HG03064 (cell line): ENCODE measurements at regions not wholly inside any gene's neighbourhood (a gene's known extent, or its start where the extent isn't known, plus 50 kb on each side); places are given as distances from the start of the nearest gene placed in this dataset.

Source experiments
- ATAC-seq: cut with Tn5 transposase; IDR thresholded peaks from one replicate; pipeline ENCODE4 v1.9.1; 2021; ENCODE audit warnings: low read depth; ENCODE audit not compliant: unreplicated experiment

DNA sequence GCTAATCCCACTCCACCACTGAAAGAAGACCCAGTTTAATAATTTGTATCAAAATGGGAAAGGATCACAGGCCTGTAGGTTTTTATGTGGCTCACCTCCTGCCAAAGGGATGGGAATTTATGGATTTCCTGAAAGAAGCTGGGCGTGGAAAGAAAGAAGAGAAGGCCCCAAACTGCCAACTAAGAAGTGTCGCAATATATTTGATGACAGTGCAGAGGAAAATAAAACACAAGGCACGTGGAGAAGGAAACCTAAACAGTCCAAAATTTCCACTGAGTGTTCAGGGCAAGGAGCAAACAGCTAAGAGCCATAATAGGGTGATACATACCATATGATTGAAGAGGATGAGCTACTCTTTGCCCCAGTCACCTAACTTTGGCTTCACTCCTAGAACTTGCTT, 667.2 kb downstream of the GATA3 start:
- ATAC-seq = no peak

DNA sequence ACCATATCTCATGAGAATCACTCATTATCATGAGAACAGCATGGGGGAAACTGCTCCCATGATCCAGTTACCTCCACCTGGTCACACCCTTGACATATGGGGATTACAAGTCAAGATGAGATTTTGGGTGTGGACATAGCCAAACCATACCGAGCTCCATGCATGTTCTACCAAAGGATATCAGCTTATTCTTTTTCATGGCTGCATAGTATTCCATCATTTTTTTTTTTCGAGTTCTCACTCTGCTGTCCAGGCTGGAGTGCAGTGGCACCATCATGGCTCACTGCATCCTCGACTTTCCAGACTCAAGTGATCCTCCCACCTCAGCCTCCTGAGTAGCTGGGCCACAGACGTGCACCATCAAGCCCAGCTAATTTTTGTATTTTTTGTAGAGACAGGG, 668.3 kb downstream of the GATA3 start:
- ATAC-seq = no peak

DNA sequence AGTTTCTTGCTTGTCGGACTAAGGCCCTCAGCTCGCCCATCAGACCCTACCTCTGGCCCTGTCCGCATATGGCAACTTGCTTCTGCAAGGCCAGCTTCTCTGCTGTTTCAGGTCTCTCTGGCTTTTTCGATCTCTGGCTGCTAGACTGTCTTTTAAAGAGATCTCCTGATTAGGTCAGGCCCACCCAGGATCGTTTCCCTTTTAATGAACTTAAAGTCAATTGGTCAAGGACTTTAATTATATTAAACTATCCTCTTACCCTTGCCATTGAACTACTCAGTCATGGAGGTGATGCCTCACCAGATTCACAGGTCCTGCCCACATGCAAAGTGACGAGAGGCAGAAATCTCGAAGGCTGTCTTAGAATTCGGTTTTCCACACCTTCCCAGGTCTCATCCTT, 670.9 kb downstream of the GATA3 start:
- ATAC-seq = no peak

DNA sequence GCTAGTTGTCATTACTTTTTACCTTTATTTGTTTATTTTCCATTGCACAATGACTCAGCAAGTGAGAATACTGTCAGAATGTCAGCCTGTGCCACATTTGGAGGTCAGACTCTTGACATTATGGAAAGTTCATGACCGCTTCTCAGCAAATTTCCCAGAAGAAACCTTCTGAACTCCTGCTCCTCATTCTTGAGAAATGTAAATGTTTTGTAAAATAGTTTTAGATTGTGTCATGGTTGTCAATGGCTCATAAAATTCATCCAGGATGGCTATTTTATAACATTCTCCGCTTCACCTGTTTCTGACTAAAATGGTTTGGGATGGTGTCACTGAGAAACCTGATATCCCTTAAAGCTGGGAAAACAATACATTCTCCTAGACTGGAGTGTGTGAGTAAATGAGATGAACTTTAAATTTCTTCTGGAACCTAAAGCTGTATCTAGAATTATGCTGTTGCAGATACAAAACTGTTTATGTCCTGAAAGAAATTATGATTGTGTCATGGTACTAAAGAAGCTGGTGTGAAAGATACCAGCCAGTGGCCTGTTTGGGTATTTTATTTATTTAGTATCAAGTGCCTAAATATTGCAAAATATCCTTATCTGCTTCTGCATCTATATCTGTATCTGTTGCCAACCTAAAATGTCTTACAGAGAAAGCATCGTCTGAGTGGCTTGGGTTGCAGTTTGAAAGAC, 671.7 kb downstream of the GATA3 start:
- ATAC-seq = no peak

DNA sequence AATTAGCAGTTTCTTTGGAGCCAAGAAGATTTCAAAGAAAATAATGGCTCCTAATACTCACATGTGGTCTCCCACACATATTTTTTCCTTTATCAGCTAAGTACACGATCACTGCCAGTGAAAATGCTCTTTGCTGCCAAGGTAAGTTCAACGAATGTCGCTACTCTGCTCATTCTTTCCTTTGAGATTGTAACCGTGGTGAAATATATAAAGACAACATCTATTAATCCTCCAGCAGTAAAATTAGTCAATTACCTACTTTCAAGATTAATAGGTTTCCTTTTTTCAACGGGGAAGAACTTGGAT, 672.2 kb downstream of the GATA3 start:
- ATAC-seq = no peak

DNA sequence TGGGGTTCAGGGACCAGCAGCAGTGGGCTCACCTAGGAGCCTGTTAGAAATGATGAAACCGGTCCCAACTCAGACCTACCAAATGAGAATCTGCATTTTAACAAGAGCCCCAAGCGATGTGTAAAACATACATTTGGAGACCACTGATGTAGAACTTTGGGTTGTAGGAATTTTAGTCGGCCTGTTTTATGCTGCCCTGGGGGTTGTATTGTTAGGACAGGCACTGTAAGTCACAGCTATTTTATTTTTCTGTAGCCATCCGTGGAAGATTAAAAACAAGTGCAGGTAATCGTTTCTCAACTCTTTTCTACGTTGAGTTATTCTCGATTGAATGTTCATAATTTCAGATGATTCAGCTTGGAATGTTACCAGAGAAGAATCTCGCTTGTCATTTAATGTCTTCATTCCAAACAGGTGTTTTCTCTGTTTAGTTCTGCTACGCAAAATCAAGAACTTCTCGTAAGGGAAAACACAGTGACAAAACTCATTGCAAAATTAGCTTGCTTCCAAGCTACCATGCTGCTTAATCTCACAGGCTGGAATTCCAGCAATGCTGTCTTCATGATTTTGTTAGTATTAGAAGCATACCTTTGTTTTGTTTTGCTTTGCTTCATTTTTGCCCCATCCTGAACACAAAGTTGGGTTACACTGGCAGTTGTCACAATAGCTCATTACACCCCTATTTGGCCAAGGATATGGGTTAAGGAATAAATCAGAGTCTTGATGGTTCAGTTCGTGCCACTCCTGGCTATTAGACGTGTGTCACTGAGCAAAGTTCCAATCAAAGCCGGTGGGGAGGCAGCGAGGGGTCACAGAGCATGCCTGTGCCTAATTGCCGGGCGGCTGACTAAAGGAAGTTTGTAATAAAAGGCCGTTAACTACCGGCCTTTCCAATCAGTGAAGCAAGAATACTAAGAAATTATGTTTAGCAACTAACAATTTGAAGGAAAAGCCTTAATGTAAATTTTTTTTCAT, 676.9 kb downstream of the GATA3 start:
- no peak for ATAC-seq

DNA sequence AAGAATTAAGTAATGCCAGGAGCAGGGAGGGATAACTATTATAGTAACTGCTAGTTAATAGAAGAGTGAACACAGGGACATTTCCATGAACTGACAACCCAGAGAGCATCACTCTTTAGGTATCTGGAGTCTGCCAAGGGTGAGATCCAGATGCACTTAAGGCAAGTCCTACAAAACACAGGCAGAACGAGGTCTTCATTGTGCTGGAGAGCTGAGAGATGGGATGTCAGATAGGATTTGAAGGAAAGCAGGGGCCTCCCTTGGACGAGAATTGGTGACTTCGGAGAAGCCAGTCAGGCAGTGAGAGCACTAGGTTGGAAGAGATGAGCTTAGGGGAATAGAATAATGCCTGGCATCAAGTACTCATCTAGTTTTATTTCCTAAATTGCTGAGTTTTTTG, 684.5 kb downstream of the GATA3 start:
- no peak for ATAC-seq

DNA sequence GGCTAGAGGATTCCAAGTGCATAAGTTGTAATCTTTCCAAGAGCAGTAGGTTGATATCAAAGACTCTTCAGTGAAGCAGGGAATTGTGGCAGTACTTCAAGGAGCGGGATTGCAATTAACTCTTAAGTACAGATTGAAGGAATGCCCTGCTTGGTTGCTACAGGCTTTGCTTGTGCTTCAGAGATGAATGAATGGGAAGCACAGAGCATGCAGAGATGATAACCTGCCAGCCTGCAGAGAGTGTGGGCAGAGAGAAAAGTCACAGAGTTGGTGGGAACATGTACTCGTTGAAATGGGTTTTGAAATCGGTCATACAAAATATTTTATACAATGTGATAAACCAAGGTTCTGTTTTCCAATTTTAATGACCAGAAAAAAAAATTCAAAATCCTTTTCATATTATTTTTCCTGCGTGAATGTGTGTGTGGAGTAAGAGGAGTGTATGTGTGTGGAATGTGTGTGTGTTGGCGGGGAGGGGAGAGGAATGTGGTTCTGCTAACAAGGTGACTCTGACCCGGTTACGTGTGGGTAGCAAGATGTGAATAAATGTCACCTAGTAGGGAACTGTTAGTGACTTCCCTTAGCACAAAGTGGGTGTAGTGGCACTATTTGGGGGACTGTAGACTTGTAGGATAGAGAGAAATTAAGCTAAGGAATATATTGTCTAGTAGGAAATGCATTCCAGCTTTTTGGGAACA, 697.8 kb downstream of the GATA3 start:
- no peak for ATAC-seq

DNA sequence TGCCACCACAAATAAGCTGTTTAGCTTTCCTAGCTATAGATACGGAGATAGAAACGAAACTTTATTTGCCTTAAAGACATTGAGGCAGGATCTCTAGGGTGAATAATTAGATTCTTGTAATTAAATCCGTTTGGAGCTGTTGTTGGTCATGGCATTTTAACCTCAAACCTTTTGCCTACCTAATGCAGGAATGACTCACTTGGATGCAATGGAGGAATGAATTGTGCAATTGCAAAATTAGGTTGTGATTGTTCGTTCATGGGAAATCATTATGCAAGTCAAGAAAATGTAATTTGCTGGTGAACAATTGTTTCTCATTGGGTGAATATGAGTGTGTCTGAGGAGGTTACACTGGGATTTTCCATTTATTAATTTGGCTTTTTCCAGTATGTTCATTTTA, 703.5 kb downstream of the GATA3 start:
- no peak for ATAC-seq

DNA sequence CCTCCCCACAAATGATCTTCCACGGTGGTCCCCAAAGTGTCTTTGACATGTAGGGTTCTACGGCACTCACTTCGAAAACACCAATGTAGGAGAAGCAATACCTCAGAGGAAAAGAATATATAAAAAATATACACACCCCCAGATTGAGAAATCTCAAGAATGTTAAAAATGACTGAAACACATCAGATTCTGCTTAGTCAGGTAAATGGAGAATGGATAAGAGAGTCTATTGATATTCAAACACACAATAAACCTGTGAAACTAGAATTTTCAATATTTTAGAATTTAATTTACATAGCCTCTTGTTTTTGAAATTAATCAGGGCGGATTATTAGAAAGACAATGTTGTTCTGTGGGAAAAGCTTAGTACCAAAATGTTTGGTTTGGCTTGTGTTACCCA, 712.4 kb downstream of the GATA3 start:
- ATAC-seq = no peak

DNA sequence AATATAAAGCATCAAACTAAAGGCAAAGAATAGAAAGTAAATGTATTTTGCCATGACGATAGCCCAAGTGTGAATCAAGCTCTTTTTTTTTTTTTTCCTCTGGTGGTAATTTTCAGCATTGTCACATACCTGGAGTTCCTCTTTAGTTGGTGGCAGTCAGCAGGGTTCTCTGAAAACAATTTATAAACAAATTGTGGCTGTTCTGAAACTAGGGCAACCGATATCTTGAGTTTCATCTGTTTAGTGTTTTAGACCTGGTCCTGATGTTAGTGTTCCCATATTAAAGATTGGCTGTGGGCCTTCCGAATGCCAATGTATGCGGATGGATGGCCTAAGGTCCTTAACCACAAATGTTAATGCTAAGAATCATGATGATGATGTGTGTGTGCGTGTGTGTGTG, 713.1 kb downstream of the GATA3 start:
- no peak for ATAC-seq

DNA sequence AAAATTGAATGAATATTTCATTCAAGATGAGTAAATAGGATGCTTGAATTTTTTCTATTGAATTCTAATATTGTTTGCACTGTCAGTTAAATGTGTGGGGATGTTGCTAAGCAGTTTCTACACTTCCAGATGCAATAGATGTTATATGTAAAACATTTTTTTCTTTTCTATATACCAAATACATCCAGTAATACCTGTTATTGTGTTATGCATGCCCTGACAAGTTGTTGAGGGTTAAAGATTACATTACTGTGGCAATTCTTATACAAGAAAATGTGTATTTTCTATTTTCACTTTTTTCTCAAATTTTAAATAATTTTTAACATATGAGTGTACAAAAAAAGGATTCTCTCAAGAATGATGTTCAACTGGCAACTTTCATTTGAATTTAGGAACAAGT, 713.9 kb downstream of the GATA3 start:
- no peak for ATAC-seq

DNA sequence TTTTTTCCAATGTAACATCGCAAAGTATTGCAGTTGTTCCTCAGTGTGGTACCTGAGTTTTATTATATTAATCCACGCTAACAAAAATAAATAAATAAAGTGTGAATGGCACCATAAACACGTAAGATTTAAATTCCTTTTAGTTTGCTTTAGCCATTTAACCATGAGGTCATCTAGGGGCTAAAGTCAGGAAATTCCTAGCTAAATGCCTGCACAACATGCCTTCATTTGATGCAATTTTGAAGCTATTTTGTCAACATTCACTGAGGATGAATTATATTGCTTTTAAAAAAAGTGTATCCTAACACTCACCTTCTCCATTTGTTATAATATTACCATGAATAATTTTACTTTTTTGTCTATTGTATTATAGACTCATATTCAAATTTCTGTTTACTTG, 714.4 kb downstream of the GATA3 start:
- no peak for ATAC-seq

DNA sequence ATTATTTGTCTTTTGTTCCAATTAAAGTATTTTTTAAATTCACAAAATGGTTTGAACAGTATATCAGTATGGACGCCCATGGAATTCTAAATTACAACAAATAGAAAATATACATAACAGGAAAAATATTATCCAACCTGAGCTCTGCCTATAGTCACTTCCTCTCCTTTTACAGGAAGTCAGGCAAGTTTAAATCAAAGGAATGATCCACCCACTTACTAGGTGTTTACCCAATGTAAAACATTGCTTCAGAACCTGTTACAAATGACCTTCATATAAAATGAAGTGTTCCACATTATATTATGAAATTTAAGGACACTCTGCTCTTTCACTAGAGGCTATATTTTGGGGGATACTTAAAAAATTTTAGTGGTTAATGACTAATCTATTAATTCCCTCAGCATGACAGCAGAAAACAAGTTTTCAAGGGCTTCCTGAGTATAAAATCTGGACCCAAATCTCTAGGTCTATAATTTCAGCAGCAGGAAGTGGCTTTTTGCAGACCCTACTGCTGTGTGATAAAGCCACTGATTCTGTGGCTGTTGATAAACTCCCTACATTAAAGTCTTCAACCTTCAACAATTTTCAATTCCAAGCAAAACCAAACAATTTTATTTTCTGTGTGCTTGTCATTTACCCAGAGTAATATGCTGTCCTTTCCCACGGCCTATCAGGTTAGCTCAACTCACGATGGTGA, 722.6 kb downstream of the GATA3 start:
- ATAC-seq = no peak

DNA sequence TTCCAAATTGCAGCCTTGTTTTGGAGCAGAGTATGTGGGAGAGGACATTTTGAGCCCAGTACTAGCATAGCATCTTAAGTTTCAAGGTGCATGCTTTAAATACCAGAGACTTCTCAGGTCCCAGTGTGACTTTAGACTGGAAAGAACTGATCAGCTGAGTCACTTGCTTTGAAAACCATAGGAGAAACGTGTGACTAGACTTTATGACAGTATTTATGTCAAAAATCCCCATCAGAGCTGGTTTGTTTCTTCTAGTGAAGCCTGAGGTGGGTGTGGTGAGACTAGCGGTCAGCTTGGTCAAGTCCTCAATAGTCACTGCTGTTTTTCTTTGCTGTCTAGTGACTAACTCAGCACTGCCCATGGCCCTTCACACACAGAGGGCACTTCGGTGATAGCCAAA, 724.2 kb downstream of the GATA3 start:
- ATAC-seq = no peak

DNA sequence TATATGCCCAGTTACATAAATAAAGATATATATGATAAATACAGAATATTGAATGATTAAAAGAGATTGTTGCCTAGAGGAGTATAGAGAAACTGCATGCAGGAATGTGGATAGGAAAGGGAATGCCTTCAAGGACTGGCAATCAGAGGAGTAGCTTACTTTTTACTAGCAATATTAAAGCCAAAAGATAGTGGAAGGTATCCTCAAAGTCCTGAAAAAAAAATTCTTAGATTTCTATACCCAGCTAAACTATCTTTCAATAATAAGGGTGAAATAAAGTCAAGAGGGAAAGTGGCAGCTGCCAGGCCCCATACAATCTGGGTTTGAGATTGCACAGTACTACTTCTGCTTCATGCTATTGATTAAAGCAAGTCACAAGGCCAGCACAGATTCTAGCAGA, 733.2 kb downstream of the GATA3 start:
- ATAC-seq = no peak

DNA sequence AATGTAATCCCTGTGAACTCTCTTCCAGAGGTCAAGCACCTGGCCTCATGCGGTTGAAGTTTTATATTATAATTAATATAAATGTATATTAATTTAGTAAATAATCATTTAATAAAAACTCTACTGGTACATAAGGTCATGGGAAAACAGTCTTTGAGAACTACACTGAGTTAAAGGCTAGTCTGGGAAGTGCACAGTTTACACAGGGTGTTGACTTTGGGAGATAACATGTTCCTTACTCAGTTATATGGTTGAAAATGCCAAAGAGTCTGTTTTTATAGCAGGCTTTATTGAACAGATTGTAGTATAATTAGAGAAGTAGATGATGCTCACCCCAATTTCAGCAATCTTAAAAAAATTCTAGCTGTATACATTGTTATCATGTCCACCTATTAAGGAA, 735.9 kb downstream of the GATA3 start:
- ATAC-seq = no peak

DNA sequence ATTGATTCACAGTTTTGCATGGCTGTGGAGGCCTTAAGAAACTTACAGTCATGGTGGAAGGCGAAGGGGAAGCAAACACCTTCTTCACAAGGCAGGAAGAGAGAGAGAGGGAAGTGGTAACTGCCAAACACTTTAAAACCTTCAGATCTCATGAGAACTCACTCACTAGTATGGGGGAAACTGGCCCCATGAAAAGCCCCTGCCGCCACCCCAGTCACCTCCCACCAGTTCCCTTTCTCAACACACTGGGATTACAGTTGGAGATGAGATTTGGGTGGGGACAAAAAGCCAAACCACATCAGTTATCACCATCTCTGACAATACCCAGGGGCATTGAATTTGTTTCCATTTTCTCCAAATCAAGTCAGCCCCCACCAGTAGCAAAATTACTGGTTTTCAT, 740.4 kb downstream of the GATA3 start:
- ATAC-seq = no peak

DNA sequence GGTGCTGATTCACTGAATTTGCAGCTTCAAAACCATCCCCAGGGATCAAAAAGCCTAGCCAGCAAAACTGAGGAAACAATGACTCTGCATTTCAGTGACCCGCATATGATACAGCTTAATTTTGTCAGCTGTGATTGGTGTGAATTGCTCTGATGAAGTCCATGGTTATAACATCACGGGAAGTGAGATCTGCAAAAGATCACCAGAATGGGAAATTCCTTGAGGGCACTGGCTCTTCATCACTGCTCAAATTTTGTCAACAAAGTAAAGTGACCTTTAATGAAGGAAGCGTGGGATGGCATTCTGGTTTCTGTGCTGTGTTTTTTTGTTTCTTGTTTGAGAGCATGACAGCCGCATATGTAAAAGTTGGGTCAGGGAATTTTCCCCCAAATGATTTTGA, 745.9 kb downstream of the GATA3 start:
- no peak for ATAC-seq

DNA sequence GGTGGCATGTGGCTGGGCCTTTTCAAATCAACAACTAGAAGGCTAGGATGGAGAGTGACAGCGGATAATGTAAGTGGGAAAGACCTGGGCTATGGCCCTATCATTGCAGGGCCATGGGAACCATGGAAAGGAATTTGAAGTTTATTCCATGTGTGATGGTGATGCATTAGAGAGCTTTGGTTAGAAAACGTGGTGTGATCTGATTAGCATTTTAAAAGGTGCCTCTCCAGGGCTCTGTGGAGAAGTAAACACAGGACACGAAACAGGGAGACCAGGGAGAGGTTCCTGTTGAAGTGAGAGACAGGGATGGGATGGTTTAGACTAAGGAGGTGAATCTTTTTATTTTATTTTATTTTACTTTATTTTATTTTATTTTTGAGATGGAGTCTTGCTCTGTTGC, 749.5 kb downstream of the GATA3 start:
- no peak for ATAC-seq

DNA sequence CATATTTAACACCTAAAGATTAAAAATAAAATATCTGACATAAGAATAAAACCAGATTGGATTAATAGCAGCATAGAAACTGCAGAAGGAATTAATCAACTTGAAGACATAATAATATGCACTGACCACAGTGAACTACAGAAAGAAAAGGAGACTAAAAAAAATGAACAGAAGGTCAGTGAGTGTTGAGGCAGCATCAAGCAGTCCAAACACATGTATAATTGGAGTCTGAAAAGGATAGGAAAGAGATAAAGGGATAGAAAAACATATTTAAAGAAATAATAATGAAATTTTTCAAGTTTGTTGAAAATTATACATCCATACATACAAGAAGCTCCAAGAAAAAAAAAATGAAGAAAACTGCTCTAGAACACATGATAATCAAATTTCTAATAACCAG, 756.2 kb downstream of the GATA3 start:
- ATAC-seq = no peak
